Left hindlimb (tissue), 1 donor: ENCODE measurements at regions not wholly inside any gene's neighbourhood (a gene's known extent, or its start where the extent isn't known, plus 50 kb on each side); places are given as distances from the start of the nearest gene placed in this dataset.

Experiments
- DNase-seq: peaks from one replicate; pipeline ENCODE4 v3.0.0-alpha.2; 2018

- DNase-seq = no peak
Measured at GRCh38 chr13:31614073-31614472, 125.3 kb upstream of the RXFP2 start.

GRCh38 chr13:31614704-31615103 is 124.6 kb upstream of the RXFP2 start:
- no peak for DNase-seq

GRCh38 chr13:31625115-31625514 is 114.2 kb upstream of the RXFP2 start:
- DNase-seq = no peak

GRCh38 chr13:31627097-31627845 is 112.1 kb upstream of the RXFP2 start:
- no peak for DNase-seq

GRCh38 chr13:31629085-31629780 is 110.1 kb upstream of the RXFP2 start:
- no peak for DNase-seq

- DNase-seq = no peak
Measured at GRCh38 chr13:31631071-31631470, 108.3 kb upstream of the RXFP2 start.

GRCh38 chr13:31631746-31632145 is 107.6 kb upstream of the RXFP2 start:
- DNase-seq = no peak

GRCh38 chr13:31638577-31638976 is 100.7 kb upstream of the RXFP2 start:
- no peak for DNase-seq

GRCh38 chr13:31639443-31640163 is 99.7 kb upstream of the RXFP2 start:
- no peak for DNase-seq

- no peak for DNase-seq
Measured at GRCh38 chr13:31649766-31650165, 89.6 kb upstream of the RXFP2 start.

GRCh38 chr13:31653730-31654129 is 85.6 kb upstream of the RXFP2 start:
- DNase-seq = no peak

GRCh38 chr13:31663880-31664585 is 75.3 kb upstream of the RXFP2 start:
- DNase-seq = no peak

- no peak for DNase-seq
Measured at GRCh38 chr13:31670831-31671617, 68.3 kb upstream of the RXFP2 start.

- DNase-seq = no peak
Measured at GRCh38 chr13:31674051-31674450, 65.3 kb upstream of the RXFP2 start.

GRCh38 chr13:31675440-31675953 is 63.8 kb upstream of the RXFP2 start:
- no peak for DNase-seq

- DNase-seq = no peak
Measured at GRCh38 chr13:31681133-31681532, 58.2 kb upstream of the RXFP2 start.

GRCh38 chr13:31684466-31684865 is 54.9 kb upstream of the RXFP2 start:
- DNase-seq = no peak

GRCh38 chr13:31686670-31687425 is 52.5 kb upstream of the RXFP2 start:
- DNase-seq = no peak
